Fibroblast of lung (primary cell): ENCODE measurements at regions not wholly inside any gene's neighbourhood (a gene's known extent, or its start where the extent isn't known, plus 50 kb on each side); places are given as distances from the start of the nearest gene placed in this dataset.

Source experiments
- DNase-seq, 2 donors: peaks; one replicate each; pipeline versions ENCODE4 v3.0.0 to v3.0.0-alpha.2; 2010; ENCODE audit warnings: low read depth in 2 of 2
- H2AFZ ChIP-seq: 2 replicates; pipeline ENCODE4 v1.5.1; 2012; ENCODE audit warnings: low read length, control low read depth, inconsistent platforms
- H3K27ac ChIP-seq: 2 replicates; pipeline ENCODE4 v1.5.1; 2011; ENCODE audit warnings: low read length, control low read depth; ENCODE audit not compliant: insufficient read depth
- H3K27me3 ChIP-seq: 2 replicates; pipeline ENCODE4 v1.5.1; 2011; ENCODE audit warnings: mild to moderate bottlenecking, low read length; ENCODE audit not compliant: control insufficient read depth, insufficient read depth
- H3K36me3 ChIP-seq: 2 replicates; pipeline ENCODE4 v1.5.1; 2011; ENCODE audit warnings: low read length; ENCODE audit not compliant: control insufficient read depth, insufficient read depth
- H3K4me1 ChIP-seq: 2 replicates; pipeline ENCODE4 v1.5.1; 2011; ENCODE audit warnings: low read length; ENCODE audit not compliant: control insufficient read depth, insufficient read depth; ENCODE audit errors: extremely low read depth
- H3K4me2 ChIP-seq: 2 replicates; pipeline ENCODE4 v1.5.1; 2011; ENCODE audit warnings: low read length, control low read depth; ENCODE audit not compliant: insufficient read depth; ENCODE audit errors: extremely low read depth
- H3K4me3 ChIP-seq, 4 experiments: fragments of 200-600 bp in 1 of 4; sonication (generic) in 1 of 4; replicated peaks in 1 of 4; 2 replicates each; pipeline ENCODE4 v1.5.1; 2011 to 2016; ENCODE audit warnings: low read length in 4 of 4, low read depth in 3 of 4, mild to moderate bottlenecking in 3 of 4, control low read depth in 2 of 4, inconsistent platforms in 1 of 4, mixed read lengths in 1 of 4; ENCODE audit not compliant: insufficient read depth in 1 of 4; ENCODE audit errors: control extremely low read depth in 1 of 4
- H3K79me2 ChIP-seq: 2 replicates; pipeline ENCODE4 v1.5.1; 2012; ENCODE audit warnings: mild to moderate bottlenecking, low read length, inconsistent platforms; ENCODE audit not compliant: control insufficient read depth, insufficient read depth
- H3K9ac ChIP-seq: 2 replicates; pipeline ENCODE4 v1.5.1; 2011; ENCODE audit warnings: mild to moderate bottlenecking, low read length, control low read depth; ENCODE audit not compliant: insufficient read depth
- H3K9me3 ChIP-seq: 2 replicates; pipeline ENCODE4 v1.5.1; 2012; ENCODE audit warnings: low read depth, low read length; ENCODE audit not compliant: control insufficient read depth, insufficient read depth
- H4K20me1 ChIP-seq: 2 replicates; pipeline ENCODE4 v1.5.1; 2011; ENCODE audit warnings: low read length; ENCODE audit not compliant: control insufficient read depth, insufficient read depth; ENCODE audit errors: extremely low read depth
- EZH2 ChIP-seq: IDR thresholded peaks from 2 replicates; pipeline ENCODE4 v1.5.1; 2012; ENCODE audit warnings: low read length, control low read depth, mild to moderate bottlenecking; ENCODE audit errors: missing control alignments
- TF ChIP-seq, protein P1 (sequence below), 2 donors: IDR thresholded peaks in 1 of 2; conservative IDR thresholded peaks in 1 of 2; 1 replicate in 1 of 2; 2 replicates in 1 of 2; pipeline ENCODE4 v1.5.1; 2011 to 2012; ENCODE audit warnings: low read length in 2 of 2, control low read depth in 1 of 2, inconsistent platforms in 1 of 2, low read depth in 1 of 2, mild to moderate bottlenecking in 1 of 2

DNA sequence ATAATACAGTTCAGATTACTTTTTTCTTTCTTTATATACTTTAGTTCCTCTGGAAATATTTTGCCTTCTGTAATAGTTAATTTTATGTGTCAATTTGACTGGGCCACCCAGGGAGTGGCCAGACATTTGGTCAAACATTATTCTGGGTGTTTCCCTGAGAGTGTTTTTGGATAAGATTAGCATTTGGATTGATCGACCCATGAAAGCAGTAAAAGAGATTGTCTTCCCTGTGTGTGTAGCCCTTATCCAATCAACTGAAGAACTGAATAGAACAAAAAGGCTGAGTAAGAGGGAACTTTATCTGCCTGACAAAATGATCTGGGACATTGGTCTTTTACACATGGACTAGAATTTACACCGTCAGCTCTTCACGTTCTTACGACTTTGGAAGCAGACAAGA lies 1190.1 kb upstream of the FAM98A start:
- Histone ChIP-seq H3K36me3 (no peaks in the 10 kb centered on the region), H2AFZ (no peak overlapping the region), H3K27me3 (no peaks in the 10 kb centered on the region), H3K4me1 (no peaks in the 10 kb centered on the region), H3K4me3 (no peak overlapping the region), H3K27ac (no peak overlapping the region), H4K20me1 (no peaks in the 10 kb centered on the region), H3K9me3 (no peaks in the 10 kb centered on the region), H3K79me2 (no peaks in the 10 kb centered on the region), H3K4me2 (no peak overlapping the region), H3K9ac (no peak overlapping the region)
- no peak for DNase-seq
- TF ChIP-seq EZH2 = no peak
- TF ChIP-seq, protein P1, sequence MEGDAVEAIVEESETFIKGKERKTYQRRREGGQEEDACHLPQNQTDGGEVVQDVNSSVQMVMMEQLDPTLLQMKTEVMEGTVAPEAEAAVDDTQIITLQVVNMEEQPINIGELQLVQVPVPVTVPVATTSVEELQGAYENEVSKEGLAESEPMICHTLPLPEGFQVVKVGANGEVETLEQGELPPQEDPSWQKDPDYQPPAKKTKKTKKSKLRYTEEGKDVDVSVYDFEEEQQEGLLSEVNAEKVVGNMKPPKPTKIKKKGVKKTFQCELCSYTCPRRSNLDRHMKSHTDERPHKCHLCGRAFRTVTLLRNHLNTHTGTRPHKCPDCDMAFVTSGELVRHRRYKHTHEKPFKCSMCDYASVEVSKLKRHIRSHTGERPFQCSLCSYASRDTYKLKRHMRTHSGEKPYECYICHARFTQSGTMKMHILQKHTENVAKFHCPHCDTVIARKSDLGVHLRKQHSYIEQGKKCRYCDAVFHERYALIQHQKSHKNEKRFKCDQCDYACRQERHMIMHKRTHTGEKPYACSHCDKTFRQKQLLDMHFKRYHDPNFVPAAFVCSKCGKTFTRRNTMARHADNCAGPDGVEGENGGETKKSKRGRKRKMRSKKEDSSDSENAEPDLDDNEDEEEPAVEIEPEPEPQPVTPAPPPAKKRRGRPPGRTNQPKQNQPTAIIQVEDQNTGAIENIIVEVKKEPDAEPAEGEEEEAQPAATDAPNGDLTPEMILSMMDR (conservative IDR thresholded peaks at IDR 0.05 in 1 of 2, IDR thresholded peaks at IDR 0.05 in 1 of 2; ENCODE audit: low read depth in 1 of 2, low read length in 2 of 2) = no peak

DNA sequence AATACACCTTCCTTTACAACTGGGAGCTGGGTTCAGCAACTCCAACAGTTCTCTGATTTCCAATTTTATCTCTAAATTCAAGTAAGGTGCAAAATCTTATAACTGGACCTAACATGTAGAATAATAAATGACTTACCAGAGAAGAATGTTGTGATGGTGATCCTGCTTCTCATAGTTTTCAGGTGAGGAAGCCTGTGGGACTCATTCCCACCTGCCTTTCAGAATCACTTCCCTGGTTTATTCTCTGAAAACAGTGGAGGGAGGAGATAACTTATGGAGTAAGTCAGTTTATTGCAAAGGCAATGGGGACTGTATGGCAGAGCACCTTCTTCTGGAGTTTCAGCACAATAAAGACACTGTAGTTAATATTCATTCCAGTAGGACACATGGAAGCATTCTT lies 1188.2 kb upstream of the FAM98A start:
- H4K20me1 ChIP-seq = no peaks in the 10 kb centered on the region
- H3K36me3 ChIP-seq = no peaks in the 10 kb centered on the region
- H3K27ac ChIP-seq = no peak overlapping the region
- TF ChIP-seq, protein P1 (conservative IDR thresholded peaks at IDR 0.05 in 1 of 2, IDR thresholded peaks at IDR 0.05 in 1 of 2; ENCODE audit: low read depth in 1 of 2, low read length in 2 of 2) = no peak
- TF ChIP-seq EZH2 = no peak
- H2AFZ ChIP-seq = no peak overlapping the region
- no peak overlapping the region for H3K4me3 ChIP-seq
- no peak for DNase-seq
- H3K9me3 ChIP-seq = no peaks in the 10 kb centered on the region
- H3K4me1 ChIP-seq = no peaks in the 10 kb centered on the region
- no peak overlapping the region for H3K4me2 ChIP-seq
- no peaks in the 10 kb centered on the region for H3K79me2 ChIP-seq
- H3K27me3 ChIP-seq = no peaks in the 10 kb centered on the region
- H3K9ac ChIP-seq = no peak overlapping the region

DNA sequence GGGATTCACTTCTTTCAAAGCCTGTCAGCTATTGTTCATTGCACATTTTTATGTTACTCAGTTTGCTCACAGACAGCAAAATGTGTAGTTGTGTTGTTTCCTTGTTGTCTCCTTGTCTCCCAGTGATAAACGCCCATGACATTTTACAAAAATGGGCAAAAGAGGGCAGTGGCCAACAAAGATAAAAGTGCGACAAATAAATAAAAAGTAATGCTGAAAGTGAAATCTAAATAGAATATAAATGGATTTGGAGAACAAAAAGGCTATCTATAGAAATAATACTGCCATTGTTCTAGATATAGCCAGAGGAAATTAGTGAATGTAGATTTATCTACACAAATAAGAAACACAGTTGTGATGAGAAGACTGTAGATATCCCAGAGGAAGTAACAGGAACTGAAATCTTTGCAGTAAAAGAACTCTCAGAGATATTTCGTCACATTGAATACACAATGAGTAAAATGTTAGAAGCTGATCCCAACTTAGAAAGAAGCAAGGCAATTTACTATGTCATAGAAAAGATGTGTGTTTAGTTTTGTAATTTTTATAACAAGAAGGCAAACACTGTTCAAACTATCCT lies 1186.2 kb upstream of the FAM98A start:
- no peak for DNase-seq
- Histone ChIP-seq H3K79me2 (no peaks in the 10 kb centered on the region), H3K36me3 (no peaks in the 10 kb centered on the region), H3K9ac (no peak overlapping the region), H3K9me3 (no peaks in the 10 kb centered on the region), H3K4me3 (no peak overlapping the region), H3K4me1 (no peaks in the 10 kb centered on the region), H2AFZ (no peak overlapping the region), H3K4me2 (no peak overlapping the region), H3K27me3 (no peaks in the 10 kb centered on the region), H3K27ac (no peak overlapping the region), H4K20me1 (no peaks in the 10 kb centered on the region)
- TF ChIP-seq, protein P1 (conservative IDR thresholded peaks at IDR 0.05 in 1 of 2, IDR thresholded peaks at IDR 0.05 in 1 of 2; ENCODE audit: low read depth in 1 of 2, low read length in 2 of 2) = no peak
- no peak for TF ChIP-seq EZH2
